ENCODE measurements at regions not wholly inside any gene's neighbourhood (a gene's known extent, or its start where the extent isn't known, plus 50 kb on each side); places are given as distances from the start of the nearest gene placed in this dataset.
"Not testable (repeated sequence)": the region's sequence is repeated elsewhere in the genome, so short reads cannot be mapped to it uniquely, and the experiment has no call there.

DNA sequence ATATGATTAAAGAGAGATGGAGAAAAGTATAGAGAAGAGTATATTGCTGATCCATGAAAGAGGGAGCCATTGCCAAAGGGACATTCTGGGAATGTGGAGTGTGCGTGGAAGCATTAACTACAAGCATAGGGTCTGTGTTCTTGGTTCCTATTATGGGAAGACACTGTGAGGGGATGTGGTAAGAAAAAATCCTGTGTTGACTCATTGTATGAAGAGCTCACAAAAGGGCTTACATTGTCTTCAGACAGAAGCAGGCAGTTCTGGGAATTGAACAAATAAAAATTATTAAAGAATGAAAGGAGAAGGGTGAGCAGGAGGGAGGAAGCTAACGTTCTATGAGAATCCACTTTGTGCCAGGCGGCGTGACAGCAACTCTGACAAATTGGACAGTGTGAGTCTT lies 250.4 kb upstream of the CHD1 start:
- TF ChIP-seq, protein P1, sequence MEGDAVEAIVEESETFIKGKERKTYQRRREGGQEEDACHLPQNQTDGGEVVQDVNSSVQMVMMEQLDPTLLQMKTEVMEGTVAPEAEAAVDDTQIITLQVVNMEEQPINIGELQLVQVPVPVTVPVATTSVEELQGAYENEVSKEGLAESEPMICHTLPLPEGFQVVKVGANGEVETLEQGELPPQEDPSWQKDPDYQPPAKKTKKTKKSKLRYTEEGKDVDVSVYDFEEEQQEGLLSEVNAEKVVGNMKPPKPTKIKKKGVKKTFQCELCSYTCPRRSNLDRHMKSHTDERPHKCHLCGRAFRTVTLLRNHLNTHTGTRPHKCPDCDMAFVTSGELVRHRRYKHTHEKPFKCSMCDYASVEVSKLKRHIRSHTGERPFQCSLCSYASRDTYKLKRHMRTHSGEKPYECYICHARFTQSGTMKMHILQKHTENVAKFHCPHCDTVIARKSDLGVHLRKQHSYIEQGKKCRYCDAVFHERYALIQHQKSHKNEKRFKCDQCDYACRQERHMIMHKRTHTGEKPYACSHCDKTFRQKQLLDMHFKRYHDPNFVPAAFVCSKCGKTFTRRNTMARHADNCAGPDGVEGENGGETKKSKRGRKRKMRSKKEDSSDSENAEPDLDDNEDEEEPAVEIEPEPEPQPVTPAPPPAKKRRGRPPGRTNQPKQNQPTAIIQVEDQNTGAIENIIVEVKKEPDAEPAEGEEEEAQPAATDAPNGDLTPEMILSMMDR (IDR thresholded peaks at IDR 0.05; ENCODE audit: insufficient read depth, missing control alignments): no peak
- FAIRE-seq: no peak
- DNase-seq (ENCODE audit: insufficient read length, low spot score): no peak

DNA sequence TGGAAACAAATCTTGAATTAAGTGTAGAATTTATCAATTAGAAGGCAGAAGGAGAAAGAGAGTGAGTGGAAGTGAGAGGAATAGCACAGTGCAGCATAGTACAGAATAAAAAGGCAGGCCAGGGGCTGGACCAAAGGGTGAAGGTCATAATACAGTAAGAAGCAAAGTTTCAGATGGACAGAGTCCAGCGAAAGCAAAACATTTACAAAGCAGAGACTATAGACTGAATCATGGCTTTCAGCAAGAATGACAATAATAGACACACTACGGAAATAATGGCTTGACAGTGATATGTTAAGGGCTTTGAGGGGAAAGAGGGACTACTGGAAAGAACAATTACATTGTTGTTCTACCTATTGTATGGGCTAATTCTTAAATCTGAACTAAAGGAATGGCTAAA lies 249.0 kb upstream of the CHD1 start:
- no peak for DNase-seq (ENCODE audit: insufficient read length, low spot score)
- TF ChIP-seq, protein P1 (IDR thresholded peaks at IDR 0.05; ENCODE audit: insufficient read depth, missing control alignments): no peak
- FAIRE-seq: no peak

DNA sequence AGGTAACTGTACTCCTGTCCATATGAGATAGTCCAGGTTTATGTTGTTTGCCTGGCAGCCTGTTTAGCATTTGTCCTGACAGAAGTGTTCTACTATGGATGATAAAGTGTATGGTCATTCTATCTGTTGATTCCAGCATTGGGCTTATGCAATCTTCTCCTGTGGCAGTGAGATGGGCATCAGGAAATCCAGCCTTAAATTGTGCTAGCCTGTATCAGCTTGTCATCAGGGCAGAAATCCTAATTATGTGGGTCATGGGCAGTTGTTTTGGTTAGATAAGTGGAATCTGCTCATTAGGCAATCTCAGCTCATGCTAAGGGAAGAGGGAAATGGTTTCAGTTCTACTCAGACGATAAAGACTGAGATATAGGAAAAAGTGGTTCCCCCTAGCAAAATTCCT lies 247.4 kb upstream of the CHD1 start:
- no peak for FAIRE-seq
- TF ChIP-seq, protein P1 (IDR thresholded peaks at IDR 0.05; ENCODE audit: insufficient read depth, missing control alignments): no peak
- DNase-seq (ENCODE audit: insufficient read length, low spot score): no peak

DNA sequence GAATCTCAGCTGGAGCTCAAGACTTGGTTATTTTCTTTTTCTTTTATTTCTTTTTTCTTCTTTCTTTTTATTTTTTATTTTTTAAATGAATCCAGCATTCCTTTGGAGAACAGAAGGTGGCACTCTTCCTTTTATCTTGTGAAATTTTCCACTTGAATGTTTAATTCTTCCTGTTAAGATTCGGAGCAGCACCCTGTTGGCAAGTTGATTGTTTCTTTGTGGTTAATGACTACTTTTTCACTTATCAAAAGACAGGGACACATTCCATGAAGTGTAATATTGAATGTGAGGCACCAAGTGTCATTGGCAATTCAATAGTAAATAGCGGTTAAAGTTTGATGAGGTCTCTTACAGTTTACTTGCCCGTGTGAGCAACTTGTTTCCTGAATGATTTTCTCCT lies 240.5 kb upstream of the CHD1 start:
- DNase-seq (ENCODE audit: insufficient read length, low spot score): no peak
- peak; percentile 48 for FAIRE-seq
- TF ChIP-seq, protein P1 (IDR thresholded peaks at IDR 0.05; ENCODE audit: insufficient read depth, missing control alignments): peak; percentile 51

DNA sequence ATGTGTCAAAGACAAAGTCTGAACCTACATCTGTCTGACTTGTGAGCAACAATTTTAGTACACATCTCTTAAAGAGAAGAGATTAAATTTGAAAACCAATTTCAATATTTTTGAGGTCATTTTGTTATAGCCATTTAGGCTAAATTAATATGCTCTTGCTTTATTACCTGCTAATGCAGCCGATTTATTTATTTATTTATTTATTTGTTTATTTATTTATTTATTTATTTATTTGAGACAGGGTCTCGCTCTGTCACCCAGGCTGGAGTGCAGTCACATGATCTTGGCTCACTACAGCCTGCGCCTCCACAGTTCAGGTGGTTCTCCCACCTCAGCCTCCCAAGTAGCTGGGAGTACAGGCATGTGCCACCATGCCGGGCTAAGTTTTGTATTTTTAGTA lies 232.7 kb upstream of the CHD1 start:
- not testable (repeated sequence) for FAIRE-seq

DNA sequence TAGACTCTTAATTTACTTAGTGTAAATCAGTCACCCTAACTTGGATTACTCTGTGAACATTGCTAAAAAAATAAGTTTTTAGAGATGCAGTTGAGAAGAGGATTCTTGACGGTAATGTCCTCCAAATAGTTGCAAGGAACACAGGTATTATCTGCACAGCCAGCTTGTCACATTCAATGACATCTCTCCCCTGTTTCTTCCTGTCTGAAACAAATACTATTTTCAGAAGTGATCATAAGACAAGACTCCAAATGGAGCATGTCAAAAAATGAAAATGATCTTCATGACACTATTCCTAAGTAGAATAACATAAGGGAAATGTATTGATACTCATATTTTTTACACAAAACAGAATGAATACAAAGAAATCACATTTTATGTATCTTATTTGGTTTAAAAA lies 227.9 kb upstream of the CHD1 start:
- DNase-seq (ENCODE audit: insufficient read length, low spot score): no peak
- TF ChIP-seq, protein P1 (IDR thresholded peaks at IDR 0.05; ENCODE audit: insufficient read depth, missing control alignments): no peak
- FAIRE-seq: no peak

More for the DNA sequence above, 232.7 kb upstream of the CHD1 start:
- DNase-seq (ENCODE audit: insufficient read length, low spot score): not testable (repeated sequence)

DNA sequence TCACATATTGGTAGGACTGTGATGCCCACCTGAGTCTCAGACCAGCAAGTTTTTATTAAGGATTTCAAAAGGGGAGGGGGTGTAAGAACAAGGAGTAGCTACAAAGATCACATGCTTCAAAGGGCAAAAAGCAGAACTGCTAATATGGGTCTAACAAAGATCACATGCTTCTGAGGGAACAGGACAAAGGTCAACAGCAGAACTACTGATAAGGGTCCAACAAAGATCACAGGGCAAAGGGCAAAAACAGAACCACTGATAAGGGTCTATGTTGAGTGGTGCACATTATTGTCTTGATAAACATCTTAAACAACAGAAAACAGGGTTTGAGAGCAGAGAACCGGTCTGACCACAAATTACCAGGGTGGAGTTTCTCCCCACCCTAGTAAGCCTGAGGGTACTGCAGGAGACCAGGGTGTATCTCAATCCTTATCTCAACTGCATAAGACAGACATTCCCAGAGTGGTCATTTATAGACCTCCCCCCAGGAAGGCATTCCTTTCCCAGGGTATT lies 214.5 kb upstream of the CHD1 start:
- not testable (repeated sequence) for FAIRE-seq; DNase-seq (ENCODE audit: insufficient read length, low spot score)

DNA sequence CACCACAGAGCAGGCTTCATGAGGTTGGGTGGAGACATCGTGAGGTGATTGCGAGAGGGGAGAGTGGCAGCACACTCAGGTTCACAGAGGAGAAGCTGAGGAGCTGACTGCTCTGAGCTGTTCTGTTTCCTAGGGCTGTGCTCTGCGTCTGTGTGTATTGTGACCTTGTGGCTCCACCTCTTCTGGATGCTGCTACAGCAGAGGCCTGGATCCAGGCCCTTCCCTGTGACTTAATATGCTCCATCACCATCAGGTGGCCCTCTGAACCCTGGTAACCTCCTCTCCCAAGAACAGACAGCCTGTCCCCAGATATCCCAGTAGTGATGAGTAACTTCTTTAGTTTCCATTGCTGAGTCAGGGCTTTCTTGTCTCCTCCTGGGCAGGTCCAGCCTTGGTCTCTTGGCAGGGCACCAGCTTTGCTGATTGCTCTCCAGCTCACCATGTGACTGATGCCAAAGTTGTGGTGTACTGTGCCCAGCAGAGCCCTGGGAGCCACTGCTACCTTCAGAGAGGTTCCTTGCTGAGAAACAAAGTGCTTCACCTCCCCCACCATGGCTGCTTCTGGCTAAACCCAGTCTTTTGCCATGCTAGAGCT lies 212.8 kb upstream of the CHD1 start:
- FAIRE-seq (no peak), DNase-seq (ENCODE audit: insufficient read length, low spot score) (no peak)
- TF ChIP-seq, protein P1 (IDR thresholded peaks at IDR 0.05; ENCODE audit: insufficient read depth, missing control alignments): no peak
